GM23338 (cell line): ENCODE measurements at regions not wholly inside any gene's neighbourhood (a gene's known extent, or its start where the extent isn't known, plus 50 kb on each side); places are given as distances from the start of the nearest gene placed in this dataset. TPM values are rescaled to one million over a fixed set of nuclear protein-coding genes. Genes with fewer than 3 reads are reported as not detected.
"Not testable (repeated sequence)": the region's sequence is repeated elsewhere in the genome, so short reads cannot be mapped to it uniquely, and the experiment has no call there.

Source experiments
- ATAC-seq: fragments of 200-7000 bp; cut with Tn5 transposase; 3 replicates; pipeline ENCODE4 v1.9.1; 2020
- DNase-seq: peaks from one replicate; pipeline ENCODE4 v3.0.0-alpha.2; 2015; ENCODE audit warnings: low spot score
- H2AFZ ChIP-seq: fragments of 200-600 bp; sonication (generic); 2 replicates; pipeline ENCODE4 v1.8.0; 2016; ENCODE audit warnings: antibody characterized with exemption, mild to moderate bottlenecking, moderate library complexity
- H3F3A ChIP-seq: fragments of 200-600 bp; sonication (generic); replicated peaks from 2 replicates; pipeline ENCODE4 v1.8.0; 2017; ENCODE audit warnings: antibody characterized with exemption, mixed run types, low read depth
- H3K27ac ChIP-seq: fragments of 200-600 bp; sonication (generic); 2 replicates; pipeline ENCODE4 v1.6.1; 2016; ENCODE audit warnings: low read depth
- H3K27me3 ChIP-seq: fragments of 200-600 bp; sonication (generic); 2 replicates; pipeline ENCODE4 v1.8.0; 2016; ENCODE audit warnings: mild to moderate bottlenecking, mixed run types, moderate library complexity; ENCODE audit not compliant: insufficient read depth
- H3K36me3 ChIP-seq: fragments of 200-600 bp; sonication (generic); 2 replicates; pipeline ENCODE4 v1.8.0; 2016; ENCODE audit warnings: mild to moderate bottlenecking; ENCODE audit not compliant: insufficient read depth
- H3K4me1 ChIP-seq: fragments of 200-600 bp; sonication (generic); 2 replicates; pipeline ENCODE4 v1.8.0; 2016; ENCODE audit warnings: mild to moderate bottlenecking, moderate library complexity; ENCODE audit not compliant: insufficient read depth
- H3K4me2 ChIP-seq: fragments of 200-600 bp; sonication (generic); 2 replicates; pipeline ENCODE4 v1.7.1; 2017; ENCODE audit warnings: mixed run types
- H3K4me3 ChIP-seq: fragments of 200-600 bp; sonication (generic); 2 replicates; pipeline ENCODE4 v1.6.1; 2016; ENCODE audit warnings: mixed run types
- H3K79me2 ChIP-seq: fragments of 200-600 bp; sonication (generic); replicated peaks from 2 replicates; pipeline ENCODE4 v1.8.0; 2017; ENCODE audit warnings: mild to moderate bottlenecking; ENCODE audit not compliant: insufficient read depth
- H3K9me2 ChIP-seq: fragments of 200-600 bp; sonication (generic); 2 replicates; pipeline ENCODE4 v1.8.0; 2017; ENCODE audit not compliant: insufficient read depth
- H4K20me1 ChIP-seq: fragments of 200-600 bp; sonication (generic); replicated peaks from 2 replicates; pipeline ENCODE4 v1.8.0; 2017; ENCODE audit warnings: mild to moderate bottlenecking; ENCODE audit not compliant: insufficient read depth
- H3K27ac Mint-ChIP-seq: 2 replicates; pipeline ENCODE4 v1.8.0; 2020; ENCODE audit warnings: inconsistent platforms, mild to moderate bottlenecking, moderate library complexity, mixed read lengths
- H3K27me3 Mint-ChIP-seq: 3 replicates; pipeline ENCODE4 v1.8.0; 2022; ENCODE audit warnings: low read depth, mild to moderate bottlenecking, moderate library complexity, mixed read lengths, inconsistent platforms; ENCODE audit not compliant: insufficient read depth, poor library complexity
- H3K36me3 Mint-ChIP-seq: 3 replicates; pipeline ENCODE4 v1.8.0; 2021; ENCODE audit warnings: low read depth, mild to moderate bottlenecking, inconsistent platforms, moderate library complexity, mixed read lengths
- H3K4me1 Mint-ChIP-seq: 3 replicates; pipeline ENCODE4 v1.8.0; 2020; ENCODE audit warnings: mild to moderate bottlenecking, inconsistent platforms, mixed read lengths
- H3K4me3 Mint-ChIP-seq: 3 replicates; pipeline ENCODE4 v1.8.0; 2021; ENCODE audit warnings: moderate library complexity, mild to moderate bottlenecking, inconsistent platforms, mixed read lengths
- H3K9me3 Mint-ChIP-seq: 3 replicates; pipeline ENCODE4 v1.8.0; 2020; ENCODE audit warnings: moderate library complexity, mild to moderate bottlenecking, inconsistent platforms, mixed read lengths
- small RNA-seq: library from RNA; depleted of rRNA; stranded (forward); fragments of <200 nt; gene quantifications from one replicate; pipeline ENCODE3, GENCODE V24; 2014; ENCODE audit warnings: low replicate concordance

- H3K4me3 ChIP-seq, H2AFZ ChIP-seq, H3F3A ChIP-seq, H3K27me3 Mint-ChIP-seq, H3K79me2 ChIP-seq, ATAC-seq, H3K27me3 ChIP-seq, H3K36me3 Mint-ChIP-seq, H4K20me1 ChIP-seq, H3K27ac Mint-ChIP-seq, H3K4me2 ChIP-seq, H3K4me1 ChIP-seq, H3K4me1 Mint-ChIP-seq, H3K9me2 ChIP-seq, DNase-seq, H3K27ac ChIP-seq, H3K36me3 ChIP-seq, H3K4me3 Mint-ChIP-seq: not testable (repeated sequence)
- H3K9me3 Mint-ChIP-seq: peaks cover 10% of the 10 kb centered on the region
Observed at GRCh38 chr9:64449025-64449424, 836.0 kb downstream of the FOXD4L5 start.

- not testable (repeated sequence) for H3K4me1 ChIP-seq, H3K27ac Mint-ChIP-seq, H3K9me2 ChIP-seq, ATAC-seq, H2AFZ ChIP-seq, H3F3A ChIP-seq, H3K27me3 Mint-ChIP-seq, H3K4me3 Mint-ChIP-seq, H4K20me1 ChIP-seq, H3K4me1 Mint-ChIP-seq, H3K27me3 ChIP-seq, H3K4me2 ChIP-seq, H3K9me3 Mint-ChIP-seq, H3K27ac ChIP-seq, H3K36me3 Mint-ChIP-seq, H3K4me3 ChIP-seq, DNase-seq, H3K79me2 ChIP-seq, H3K36me3 ChIP-seq
Observed at GRCh38 chr9:64444909-64445525, 840.0 kb downstream of the FOXD4L5 start.

GRCh38 chr9:64439747-64440146 is 845.3 kb downstream of the FOXD4L5 start:
- H3K36me3 ChIP-seq, H3K9me2 ChIP-seq, H2AFZ ChIP-seq, H3K27ac ChIP-seq, H3K9me3 Mint-ChIP-seq, H3K4me3 Mint-ChIP-seq, H3F3A ChIP-seq, H3K79me2 ChIP-seq, H3K4me2 ChIP-seq, H3K27me3 ChIP-seq, DNase-seq, H3K4me1 ChIP-seq, H3K27ac Mint-ChIP-seq, H3K27me3 Mint-ChIP-seq, H4K20me1 ChIP-seq, H3K4me1 Mint-ChIP-seq, H3K36me3 Mint-ChIP-seq, H3K4me3 ChIP-seq, ATAC-seq: not testable (repeated sequence)

Small RNAs in the stretch of these regions (small RNA-seq; reads per million reads assigned to genes)
- gene AL773524.1: not detected
